ENCODE measurements at regions not wholly inside any gene's neighbourhood (a gene's known extent, or its start where the extent isn't known, plus 50 kb on each side); places are given as distances from the start of the nearest gene placed in this dataset.

- TF ChIP-seq CTCF (optimal IDR thresholded peaks at IDR 0.05 in 1 of 3, IDR thresholded peaks at IDR 0.05 in 1 of 3, conservative IDR thresholded peaks at IDR 0.05 in 1 of 3; ENCODE audit: extremely low read depth in 1 of 3, insufficient read depth in 2 of 3, low read length in 3 of 3) = no peak
- no peak for TF ChIP-seq EZH2 (IDR thresholded peaks at IDR 0.05; ENCODE audit: low read length)
These were observed 578.4 kb downstream of the PLCL1 start for GRCh38 chr2:198382811-198383210.

Data from keratinocyte (primary cell).